H1 (cell line): ENCODE measurements at regions not wholly inside any gene's neighbourhood (a gene's known extent, or its start where the extent isn't known, plus 50 kb on each side); places are given as distances from the start of the nearest gene placed in this dataset.

ENCODE experiments used
- ATF2 ChIP-seq: IDR thresholded peaks from 2 replicates; pipeline ENCODE4 v1.6.1; 2012; ENCODE audit warnings: low read length, inconsistent platforms
- CTCF ChIP-seq, 3 experiments: IDR thresholded peaks; 1 replicate in 2 of 3; 2 replicates in 1 of 3; pipeline versions ENCODE4 v1.5.1 to v1.6.1; 2011; ENCODE audit warnings: low read length in 3 of 3, mild to moderate bottlenecking in 3 of 3, inconsistent platforms in 2 of 3, low read depth in 1 of 3, moderate library complexity in 1 of 3; ENCODE audit not compliant: insufficient read depth in 1 of 3; ENCODE audit errors: control extremely low read depth in 1 of 3
- EP300 ChIP-seq, 2 experiments: IDR thresholded peaks; 1 replicate in 1 of 2; 2 replicates in 1 of 2; pipeline ENCODE4 v1.6.1; 2011 to 2012; ENCODE audit warnings: low read depth in 2 of 2, low read length in 2 of 2, mild to moderate bottlenecking in 2 of 2, borderline replicate concordance in 1 of 2, inconsistent platforms in 1 of 2, moderate library complexity in 1 of 2
- EZH2 ChIP-seq: fragments of 200-600 bp; sonication (generic); IDR thresholded peaks from 2 replicates; pipeline ENCODE4 v1.7.1; 2012; ENCODE audit warnings: low read depth, mild to moderate bottlenecking, moderate library complexity, low read length, inconsistent platforms; ENCODE audit not compliant: severe bottlenecking
- MAX ChIP-seq: IDR thresholded peaks from 2 replicates; pipeline ENCODE4 v1.6.1; 2012; ENCODE audit warnings: inconsistent platforms
- NANOG ChIP-seq: IDR thresholded peaks from 2 replicates; pipeline ENCODE4 v1.6.1; 2011; ENCODE audit warnings: low read length, low read depth, mild to moderate bottlenecking, inconsistent platforms; ENCODE audit not compliant: insufficient read depth, poor library complexity, severe bottlenecking
- NRF1 ChIP-seq: IDR thresholded peaks from 2 replicates; pipeline ENCODE4 v1.6.1; 2011; ENCODE audit warnings: mild to moderate bottlenecking, low read depth, low read length, improper control_type of control experiment
- POLR2A ChIP-seq, 2 experiments: IDR thresholded peaks; 1 replicate in 1 of 2; 2 replicates in 1 of 2; pipeline ENCODE4 v1.6.1; 2011; ENCODE audit warnings: low read depth in 2 of 2, low read length in 2 of 2, mild to moderate bottlenecking in 2 of 2; ENCODE audit errors: control extremely low read depth in 1 of 2
- POLR2AphosphoS5 ChIP-seq: IDR thresholded peaks from 2 replicates; pipeline ENCODE4 v1.6.1; 2011; ENCODE audit warnings: low read depth, low read length

GRCh38 chr1:83512373-83513193, 486.3 kb downstream of the TTLL7 start:
- TF ChIP-seq POLR2A (IDR thresholded peaks at IDR 0.05; ENCODE audit: control extremely low read depth in 1 of 2, low read depth in 2 of 2, low read length in 2 of 2) (no peak), MAX (no peak), CTCF (IDR thresholded peaks at IDR 0.05; ENCODE audit: control extremely low read depth in 1 of 3, insufficient read depth in 1 of 3, low read depth in 1 of 3, low read length in 3 of 3) (no peak), NRF1 (no peak), EP300 (IDR thresholded peaks at IDR 0.05; ENCODE audit: borderline replicate concordance in 1 of 2, low read depth in 2 of 2, low read length in 2 of 2) (no peak), POLR2AphosphoS5 (no peak), EZH2 (no peak), ATF2 (no peak), NANOG (no peak)
